NT2/D1 (cell line): ENCODE measurements at regions not wholly inside any gene's neighbourhood (a gene's known extent, or its start where the extent isn't known, plus 50 kb on each side); places are given as distances from the start of the nearest gene placed in this dataset.

Experiments used
- SUZ12 ChIP-seq: IDR thresholded peaks from 2 replicates; pipeline ENCODE4 v1.6.1; 2011; ENCODE audit not compliant: insufficient read length, insufficient read depth; ENCODE audit errors: extremely low read depth
- ZNF274 ChIP-seq: IDR thresholded peaks from 2 replicates; pipeline ENCODE4 v1.6.1; 2011; ENCODE audit warnings: mild to moderate bottlenecking, low read depth, low read length

DNA sequence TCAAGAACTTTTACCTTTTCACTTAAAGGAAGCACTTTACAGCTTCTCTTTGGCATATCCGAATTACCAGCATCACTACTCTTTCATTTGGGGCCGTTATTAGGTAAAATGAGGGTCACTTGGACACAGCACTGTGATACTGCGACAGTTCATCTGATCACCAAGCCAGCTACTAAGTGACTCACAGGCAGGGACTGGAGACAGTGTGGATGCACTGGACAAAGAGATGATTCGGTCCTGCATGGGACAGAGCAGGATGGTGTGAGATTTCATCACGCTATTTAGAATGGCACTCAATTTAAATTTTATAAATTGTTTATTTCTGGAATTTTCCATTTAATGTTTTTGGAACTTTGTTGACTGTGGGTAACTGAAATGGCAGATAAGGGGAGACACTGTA is 166.9 kb upstream of the IL12A start:
- no peak for TF ChIP-seq SUZ12
- TF ChIP-seq ZNF274: no peak
